Skin of body (tissue), 1 donor: ENCODE measurements at regions not wholly inside any gene's neighbourhood (a gene's known extent, or its start where the extent isn't known, plus 50 kb on each side); places are given as distances from the start of the nearest gene placed in this dataset.
"Not testable (repeated sequence)": the region's sequence is repeated elsewhere in the genome, so short reads cannot be mapped to it uniquely, and the experiment has no call there.

Source experiments
- DNase-seq: peaks from one replicate; lab custom pipeline; 2025; lab: John Stamatoyannopoulos, UW

DNA sequence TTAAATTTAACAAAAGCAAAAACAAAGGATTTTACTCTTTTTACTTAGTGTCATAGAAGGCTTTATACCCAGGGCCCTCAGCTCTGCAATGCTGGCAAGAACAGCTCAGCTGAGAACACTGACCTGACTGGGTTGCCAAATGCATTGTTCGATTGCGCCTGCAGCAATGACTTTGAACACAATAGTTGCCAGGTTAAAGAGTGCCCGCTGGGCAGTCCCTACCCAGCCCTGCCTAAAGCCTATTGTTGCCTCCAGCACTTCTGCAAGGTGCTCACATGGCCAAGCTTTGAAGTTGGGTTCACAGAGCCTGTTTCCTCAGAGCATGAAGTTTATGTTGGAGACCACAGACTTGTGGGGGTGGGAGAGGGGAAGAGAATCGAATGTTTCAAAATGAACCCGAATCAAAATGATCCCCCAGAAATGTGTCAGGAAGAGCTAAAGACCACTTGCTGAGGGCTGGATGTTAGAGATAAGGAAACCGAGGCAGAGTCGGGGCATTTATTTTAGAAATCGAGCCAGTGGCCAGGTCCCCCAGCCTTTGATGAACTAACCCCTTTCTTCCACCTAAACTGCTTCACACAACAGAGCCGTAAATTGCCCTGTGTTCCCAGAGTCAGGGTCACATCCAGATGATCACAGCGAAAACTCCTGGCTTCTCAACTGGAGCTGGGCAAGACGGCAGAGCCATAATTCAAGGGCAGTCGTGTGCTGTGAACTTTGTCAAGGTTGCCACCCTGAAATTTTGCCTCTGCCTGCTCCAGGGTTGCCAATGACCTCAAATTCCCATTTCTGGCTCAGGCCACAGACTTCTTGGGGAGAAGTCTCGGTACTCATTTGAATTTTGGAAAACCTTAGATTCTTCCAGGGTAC is 55.0 kb downstream of the FOXA2 start:
- DNase-seq, result no peak

DNA sequence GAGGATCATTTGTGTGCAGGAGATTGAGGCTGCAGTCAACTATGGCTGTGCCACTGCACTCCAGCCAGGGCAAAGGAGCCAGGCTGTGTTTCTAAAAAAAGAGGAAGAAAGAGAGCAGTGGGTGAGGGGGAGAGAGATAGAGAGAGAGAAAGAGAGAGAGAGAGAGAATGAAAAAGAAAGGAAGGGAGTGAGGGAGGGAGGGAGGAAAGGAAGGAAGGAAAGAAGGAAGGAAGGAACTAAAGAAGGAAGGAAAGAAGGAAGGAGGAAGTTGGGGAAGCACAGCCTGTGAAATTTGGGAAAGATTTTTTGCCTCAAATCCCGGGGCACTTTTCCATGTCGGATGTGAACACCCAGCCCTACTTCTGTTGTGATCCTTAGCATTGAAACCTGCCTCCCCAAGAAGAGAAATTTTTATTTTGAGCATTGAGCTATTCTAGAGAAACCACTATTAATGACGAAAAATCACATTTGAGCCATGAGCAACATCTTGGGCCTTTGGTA is 57.8 kb downstream of the FOXA2 start:
- DNase-seq, result no peak

DNA sequence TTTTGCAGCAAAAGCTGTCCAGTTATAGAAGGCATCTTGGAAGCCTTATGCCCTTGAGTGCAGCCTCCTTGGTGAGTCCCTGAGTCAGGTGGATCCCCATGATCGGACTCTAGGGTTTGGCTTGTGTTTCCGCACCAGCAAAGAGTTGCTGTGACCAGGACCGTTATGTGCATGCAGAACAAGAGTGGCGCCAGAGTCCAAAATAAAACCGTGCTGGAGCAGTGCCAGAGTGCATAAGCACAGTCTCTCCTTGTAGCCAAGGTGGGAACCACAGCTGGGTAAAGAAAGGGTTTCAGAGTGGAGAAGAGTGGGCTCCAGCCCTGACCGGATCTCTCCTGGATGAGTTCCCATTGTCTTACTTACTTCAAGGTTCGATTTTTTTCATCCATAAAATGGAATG is 58.6 kb downstream of the FOXA2 start:
- no peak for DNase-seq

DNA sequence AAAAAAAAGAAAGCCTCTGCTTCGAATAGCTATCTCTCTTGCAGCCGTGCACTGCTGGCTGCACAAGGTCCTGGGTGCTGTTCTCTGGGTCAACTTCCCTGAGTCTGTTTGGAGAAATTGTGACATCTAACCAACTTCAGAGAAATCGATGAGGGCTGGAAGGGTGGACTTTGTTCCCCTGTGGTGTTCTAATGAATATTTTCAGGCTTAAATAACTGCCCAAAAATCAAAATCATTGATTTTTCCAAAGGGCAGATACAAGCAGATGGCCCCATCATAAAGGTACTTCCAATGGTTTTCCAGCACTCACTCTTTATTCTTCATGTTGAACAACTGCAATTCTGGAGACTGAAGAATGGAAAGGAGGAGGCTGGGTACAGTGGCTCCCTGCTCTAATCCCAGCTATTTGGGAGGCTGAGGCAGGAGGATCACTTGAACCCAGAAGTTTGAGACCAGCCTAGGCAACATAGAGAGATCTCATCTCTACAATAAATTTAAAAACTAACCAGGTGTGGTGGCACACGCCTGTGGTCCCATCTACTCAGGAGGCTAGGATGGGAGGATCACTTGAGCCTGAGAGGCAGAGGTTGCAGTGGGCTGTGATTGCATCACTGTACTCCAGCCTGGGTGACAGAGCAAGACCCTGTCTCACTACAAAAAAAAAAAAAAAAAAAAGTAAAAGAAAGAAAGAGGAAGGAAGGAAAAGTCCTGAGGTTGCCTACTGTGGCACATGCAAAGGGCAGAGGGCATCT is 59.1 kb downstream of the FOXA2 start:
- DNase-seq, result no peak

DNA sequence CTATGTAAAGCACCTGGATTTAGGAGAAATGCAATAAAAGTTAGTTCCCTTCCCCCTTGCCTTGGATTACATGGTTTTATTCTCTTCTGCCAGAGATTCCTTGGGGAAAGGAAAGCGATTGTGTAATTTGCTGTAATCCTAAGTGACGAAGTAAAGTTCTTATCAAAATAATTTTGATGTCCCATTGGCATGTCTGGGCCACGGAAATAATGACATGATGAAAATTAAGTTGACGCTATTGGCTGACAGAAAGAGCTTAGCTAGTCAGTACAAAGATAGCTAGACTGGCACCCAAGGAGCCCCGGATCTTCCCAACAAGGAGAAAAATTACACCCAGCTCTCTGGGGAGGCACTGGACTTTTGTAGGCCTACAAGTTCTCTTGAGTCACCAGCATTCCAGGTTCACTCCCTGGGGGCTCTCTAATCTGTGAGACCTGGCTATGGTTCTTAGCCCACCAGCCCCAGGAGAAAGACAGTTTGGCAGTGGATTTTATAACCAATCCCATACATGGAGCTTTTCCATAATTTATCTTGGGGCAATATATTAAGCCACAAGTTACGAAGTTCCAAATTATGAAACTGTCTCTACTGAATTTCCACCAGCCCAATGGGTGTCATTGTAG is 59.9 kb downstream of the FOXA2 start:
- DNase-seq, result no peak

DNA sequence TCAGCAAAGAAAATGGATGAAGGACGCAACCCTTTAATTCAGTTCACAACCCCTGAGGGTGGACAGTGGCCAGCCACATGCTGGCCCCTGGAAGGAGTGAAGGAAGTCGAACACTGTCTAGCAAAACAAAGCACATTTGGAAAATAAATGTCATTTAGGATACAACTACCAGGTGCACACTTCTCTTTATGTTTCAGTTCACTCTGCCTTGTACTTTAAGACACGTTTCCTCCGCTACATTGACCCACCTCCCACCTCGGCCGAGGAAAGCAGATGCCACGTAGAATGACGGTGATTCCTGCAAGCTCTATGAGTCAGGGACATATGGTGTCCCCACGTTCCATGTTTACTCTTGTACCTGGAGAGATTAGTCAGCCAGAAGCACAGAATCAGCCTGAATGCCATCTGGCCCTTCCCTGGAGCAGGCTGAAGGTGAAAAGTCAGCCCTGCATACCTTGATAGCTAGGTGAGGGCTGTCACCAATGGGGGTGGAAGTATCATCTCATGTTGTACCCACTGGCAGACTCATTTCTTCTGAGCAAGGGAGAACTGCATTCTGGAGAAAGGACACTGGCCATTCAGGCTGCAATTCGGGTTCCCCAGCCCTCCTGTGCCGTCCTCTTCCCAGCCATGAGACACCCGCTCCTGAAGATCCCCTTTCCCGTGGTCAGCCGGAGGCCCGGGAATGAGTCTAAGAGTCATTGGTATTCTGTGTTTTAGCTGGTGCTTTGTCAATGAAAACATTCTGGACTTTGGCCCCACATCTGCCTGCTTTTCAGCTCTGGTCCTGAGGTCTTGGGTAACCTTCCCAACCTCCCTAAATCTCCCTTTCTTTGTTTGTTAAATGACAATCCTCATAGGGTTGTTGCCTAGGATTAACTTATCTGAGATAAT is 60.6 kb downstream of the FOXA2 start:
- no peak for DNase-seq

DNA sequence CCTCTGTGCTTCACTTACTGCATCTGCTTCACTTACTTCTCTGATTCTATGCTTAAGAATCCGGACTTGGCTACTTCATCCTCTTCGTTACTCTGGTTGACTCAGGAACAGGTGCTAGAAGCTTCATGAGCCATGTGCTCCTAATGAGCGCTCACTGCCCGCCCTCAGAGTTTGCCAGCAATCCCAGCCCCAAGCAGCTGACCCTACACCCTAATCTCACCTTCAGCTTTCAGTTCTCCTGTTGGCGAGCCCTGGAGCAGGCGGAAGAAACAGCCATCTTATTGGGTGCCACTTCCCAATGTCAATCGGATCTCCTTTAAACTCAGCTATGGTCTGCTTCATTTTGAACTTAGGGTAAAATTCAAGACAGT is 61.3 kb downstream of the FOXA2 start:
- no peak for DNase-seq

DNA sequence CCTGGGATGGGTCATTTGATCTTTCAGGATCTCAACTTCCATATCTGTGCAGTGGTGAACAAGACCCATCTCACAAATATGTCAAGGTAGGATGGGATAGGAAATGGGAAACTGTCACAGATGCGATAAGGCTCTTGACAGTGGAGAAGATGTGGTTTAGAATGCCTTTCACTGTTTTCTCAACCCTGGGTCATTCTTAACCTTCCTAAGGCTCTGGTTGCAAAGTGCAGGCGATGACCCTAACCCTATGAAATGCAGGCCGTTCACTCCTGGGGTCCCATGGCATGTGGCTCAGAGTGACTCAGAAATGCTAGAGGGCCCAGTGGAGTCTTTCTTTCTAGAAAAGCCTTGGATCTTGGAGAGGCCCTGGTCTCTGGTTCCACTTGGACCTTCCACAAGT is 61.7 kb downstream of the FOXA2 start:
- no peak for DNase-seq

DNA sequence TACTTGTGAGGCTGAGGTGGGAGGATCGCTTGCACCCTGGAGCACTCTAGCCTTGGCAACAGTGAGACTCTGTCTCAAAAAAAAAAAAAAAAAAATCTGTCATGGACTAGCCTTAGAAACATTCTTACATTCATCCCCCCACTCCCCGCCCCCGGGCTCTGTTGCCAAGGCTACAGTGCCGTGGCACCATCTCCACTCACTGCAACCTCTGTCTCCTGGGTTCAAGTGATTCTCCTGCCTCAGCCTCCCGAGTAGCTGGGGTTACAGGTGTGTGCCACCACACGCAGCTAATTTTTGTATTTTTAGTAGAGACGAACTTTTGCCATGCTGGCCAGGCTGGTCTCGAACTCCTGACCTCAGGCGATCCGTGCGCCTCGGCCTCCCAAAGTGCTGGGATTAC is 62.4 kb downstream of the FOXA2 start:
- not testable (repeated sequence) for DNase-seq

DNA sequence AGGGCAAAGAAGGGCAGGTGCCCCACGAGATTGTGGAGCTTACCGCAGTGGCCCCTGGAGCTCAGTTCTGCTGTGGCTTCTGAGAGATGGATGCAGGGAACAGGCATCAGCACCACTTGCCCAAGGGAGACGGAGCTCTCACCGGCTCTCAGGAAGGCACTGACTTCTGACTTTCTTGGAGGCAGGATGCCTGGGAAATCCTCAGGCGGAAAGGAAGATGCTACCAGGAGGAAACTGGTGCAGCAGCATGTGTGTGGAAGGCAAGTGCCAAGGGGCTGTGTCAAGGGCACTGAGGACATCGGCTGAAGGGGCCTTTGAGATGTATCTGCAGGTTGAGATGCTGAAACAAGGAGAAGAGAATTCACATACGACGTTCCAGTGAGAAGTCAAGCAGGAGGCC is 64.0 kb downstream of the FOXA2 start:
- no peak for DNase-seq

DNA sequence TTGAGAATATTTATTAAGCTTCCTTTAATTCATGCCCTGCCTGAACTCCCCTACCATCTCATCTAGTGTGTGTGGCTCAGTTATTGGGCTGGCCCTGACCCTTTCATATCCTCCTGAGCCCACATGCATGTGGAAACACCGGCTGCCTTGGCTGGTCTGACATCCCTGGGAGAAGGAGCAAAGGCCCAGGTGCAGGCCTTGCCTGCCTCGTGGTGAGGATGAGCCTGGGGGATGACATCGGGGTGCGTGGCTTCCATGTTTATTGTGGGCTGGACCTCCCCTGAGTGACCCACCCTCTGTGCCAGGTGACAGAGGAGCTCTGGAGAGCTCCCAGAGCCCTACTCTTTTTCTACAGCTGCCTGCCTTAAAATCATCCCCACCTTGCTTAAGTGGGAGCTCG is 69.1 kb downstream of the FOXA2 start:
- DNase-seq, result no peak

DNA sequence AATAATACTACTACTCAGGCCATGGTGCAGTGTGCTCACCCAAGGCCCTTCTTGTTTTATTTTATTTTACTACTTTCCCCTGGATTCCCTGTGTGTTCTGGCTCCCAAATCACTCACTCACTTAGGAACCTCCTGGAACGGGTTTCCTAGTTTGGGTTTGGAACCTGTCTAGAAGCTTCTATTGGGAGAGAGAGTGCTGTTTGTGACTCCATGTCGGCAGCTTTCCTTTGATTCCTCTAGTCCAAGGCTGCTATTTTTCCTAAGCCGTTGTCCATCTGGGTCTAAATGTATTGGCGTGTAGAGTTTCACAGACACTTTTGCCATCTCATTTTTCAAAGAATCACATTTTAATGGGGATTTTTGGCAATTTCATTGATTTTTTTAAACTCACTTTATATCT is 70.8 kb downstream of the FOXA2 start:
- no peak for DNase-seq

DNA sequence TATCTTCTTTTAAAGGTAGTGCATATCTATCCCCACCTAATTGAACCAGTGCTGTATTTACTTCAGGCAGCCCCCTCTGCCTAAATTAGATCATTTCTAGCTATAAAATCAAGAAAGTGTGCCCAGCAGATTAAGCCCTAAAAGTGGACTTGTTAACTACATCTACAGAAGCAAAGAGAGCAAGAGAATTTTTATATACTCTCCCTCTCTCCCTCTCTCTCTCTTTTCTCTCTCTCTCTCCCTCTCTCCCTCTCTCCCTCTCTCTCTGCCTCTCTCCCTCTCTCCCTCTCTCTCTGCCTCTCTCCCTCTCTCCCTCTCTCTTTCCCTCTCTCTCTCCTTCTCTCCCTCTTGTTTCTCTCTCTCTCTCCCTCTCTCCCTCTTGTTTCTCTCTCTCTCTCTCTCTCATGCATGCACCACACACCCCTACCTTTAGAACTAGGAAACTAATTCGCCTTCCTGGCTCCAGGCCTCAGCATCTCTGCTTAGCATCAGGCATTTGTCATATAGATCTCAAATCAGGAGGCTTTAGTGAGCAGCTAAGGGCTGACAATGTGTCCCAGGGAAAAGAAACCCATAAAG is 71.4 kb downstream of the FOXA2 start:
- no peak for DNase-seq

DNA sequence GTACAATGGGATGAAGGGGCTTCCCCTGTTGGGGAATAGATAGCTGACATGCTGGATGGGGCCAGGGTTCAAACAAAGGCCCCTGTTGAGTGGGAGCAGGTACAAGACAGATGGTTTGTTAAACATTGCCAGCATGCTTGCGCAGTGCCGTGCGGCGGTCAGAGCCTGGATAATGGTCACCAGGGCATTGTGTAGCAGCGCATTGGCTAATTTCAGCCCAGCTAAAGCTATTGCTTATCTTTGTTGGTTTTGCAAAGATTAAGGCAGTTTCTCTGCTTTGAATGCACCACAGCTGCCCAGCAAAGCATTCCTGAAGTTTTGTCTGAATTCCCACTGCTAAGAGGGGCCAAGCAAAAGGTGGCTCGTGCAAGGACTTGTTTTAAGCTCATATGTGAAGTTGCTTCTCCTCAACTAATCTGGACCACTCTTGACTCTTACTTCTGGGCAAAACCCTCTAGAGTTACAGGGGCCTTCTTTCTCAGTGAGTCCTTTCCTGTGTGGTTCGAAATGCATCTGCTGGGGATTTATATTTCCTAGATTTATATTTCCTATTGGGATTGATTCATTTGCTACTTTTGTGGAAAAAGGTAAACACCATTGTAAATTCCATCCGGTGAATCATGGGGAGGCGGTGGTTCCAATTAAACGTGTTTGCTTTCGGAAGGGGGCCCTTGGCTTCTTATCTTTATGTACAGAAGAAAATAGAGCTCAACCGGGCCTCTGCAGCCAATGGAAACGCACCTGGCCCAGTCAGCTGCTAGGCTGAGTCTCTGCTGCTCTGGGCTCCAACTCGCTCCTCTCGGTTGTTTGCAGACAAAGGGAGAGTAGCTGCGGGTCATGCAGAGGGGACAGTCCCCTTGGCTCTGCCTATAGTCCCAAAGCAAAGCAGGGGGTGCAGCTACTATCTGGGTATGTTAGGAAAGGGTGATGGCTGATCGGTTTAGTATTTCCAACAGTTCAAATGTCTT is 72.1 kb downstream of the FOXA2 start:
- no peak for DNase-seq

DNA sequence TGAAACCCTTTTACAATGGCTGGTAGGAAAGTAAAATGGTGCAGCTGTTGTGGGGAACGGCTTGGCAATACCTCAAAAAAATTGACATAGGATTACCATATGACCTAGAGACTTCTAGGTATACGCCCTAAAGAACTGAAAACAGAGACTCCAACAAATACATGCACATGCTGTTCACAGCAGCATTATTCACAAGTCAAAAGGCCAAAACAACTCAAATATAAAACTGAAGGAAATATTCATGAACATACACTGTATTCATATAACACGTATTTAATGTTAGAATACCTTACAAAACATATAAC is 74.6 kb downstream of the FOXA2 start:
- no peak for DNase-seq

DNA sequence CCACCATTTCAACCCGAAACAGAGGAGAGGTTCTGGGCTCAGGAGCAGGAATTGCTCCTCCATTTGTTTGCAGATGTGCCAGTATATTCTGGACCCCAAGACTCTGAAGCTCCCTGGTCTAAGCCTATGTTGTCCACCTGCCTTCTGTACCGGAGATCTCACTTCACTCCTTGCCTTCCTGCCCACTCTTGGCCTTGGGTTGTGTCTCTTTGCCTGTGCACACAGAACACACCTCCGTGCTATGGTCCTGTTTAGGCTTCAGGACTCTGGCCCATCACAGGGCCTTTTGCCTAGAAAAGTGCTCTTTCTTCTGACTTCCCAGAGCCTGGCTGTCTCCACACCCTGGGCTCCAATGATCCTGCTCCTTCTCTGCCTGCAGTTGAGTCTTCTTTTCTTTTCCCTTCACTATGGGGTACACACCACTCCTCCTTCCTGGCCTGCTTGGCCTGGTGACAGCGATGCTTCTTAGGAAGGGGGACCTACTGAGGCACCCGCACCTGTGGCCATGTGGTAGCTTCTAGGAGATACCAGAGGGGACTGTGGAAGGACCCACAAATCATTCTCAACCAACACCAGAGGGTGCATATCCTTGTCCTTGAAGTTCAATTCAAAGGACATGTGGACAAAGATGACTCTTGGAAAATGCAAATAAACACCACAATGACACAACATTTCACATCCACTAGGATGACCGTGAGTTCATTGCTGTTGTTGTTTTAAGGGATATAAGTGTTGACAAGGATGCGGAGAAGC is 75.1 kb downstream of the FOXA2 start:
- no peak for DNase-seq

DNA sequence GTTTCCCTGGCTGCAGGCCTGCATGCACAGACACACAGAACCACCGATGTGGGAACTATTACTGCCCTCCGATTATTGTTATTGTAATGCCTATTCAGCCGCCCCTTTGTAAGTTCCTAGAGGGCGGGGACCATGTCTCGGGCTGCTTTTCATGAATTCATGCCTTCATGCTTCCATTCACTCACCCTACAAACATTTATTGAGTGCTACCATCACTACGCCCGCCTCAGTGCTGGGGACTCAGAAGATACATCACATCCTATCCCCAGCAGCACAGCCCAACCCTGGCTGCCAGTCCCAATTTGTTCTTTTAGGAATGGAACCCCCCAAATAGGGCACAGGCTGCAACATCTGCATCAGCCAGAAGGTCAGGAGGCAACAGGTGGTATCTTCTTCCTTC is 75.9 kb downstream of the FOXA2 start:
- DNase-seq, result no peak

DNA sequence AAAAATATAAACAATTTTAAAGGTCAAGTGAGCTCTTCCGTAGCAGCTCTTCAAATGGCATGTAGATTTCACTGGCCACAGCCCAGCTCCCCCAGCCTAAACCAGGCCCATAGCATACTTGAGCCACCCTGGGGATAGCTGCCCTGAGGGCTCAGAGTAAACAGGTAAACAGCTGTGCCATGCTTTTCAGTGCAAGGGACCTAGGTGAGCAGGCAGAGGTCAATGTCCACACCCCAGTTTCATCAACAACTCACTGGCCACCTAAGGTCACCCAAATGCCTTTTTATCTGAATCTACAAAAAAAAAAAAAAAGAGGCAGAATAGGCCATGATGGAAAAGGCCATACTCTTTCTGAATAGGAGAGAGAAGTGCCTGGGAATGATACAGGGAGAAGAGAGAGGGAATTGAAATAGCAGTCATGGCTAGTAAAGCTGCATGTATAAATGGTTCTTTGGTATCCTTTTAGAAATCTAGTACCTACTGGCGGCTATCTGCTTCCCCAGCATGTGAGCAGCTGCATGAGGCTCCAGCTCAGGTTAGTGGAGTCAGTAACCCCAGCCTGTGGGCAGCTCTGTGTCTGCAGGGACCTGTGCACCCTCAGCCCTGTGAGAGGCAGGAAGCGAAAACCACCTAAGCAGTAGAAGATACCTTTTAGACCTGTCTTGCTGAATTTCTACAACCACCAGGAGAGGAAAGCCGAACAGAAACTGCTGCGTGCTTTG is 77.0 kb downstream of the FOXA2 start:
- DNase-seq, result no peak

DNA sequence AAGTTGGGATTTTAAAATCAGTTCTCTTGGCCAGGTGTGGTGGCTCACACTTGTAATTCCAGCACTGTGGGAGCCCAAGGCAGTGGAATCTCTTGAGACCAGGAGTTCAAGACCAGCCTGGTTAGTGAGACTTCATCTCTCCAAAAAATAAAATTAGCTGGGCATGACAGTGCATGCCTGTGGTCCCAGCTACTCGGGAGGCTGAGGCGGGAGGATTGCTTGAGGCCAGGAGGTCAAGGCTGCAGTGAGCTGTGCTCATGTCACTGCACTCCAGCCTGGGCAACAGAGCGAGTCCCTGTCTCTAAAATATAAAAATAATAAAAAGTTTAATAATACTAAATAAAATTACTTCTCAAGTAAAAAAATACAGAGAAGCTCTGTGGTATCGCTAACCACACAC is 77.5 kb downstream of the FOXA2 start:
- no peak for DNase-seq
